Liver (tissue), 7 donors: ENCODE measurements at regions not wholly inside any gene's neighbourhood (a gene's known extent, or its start where the extent isn't known, plus 50 kb on each side); places are given as distances from the start of the nearest gene placed in this dataset.

Experiments
- DNase-seq: peaks from one replicate; pipeline ENCODE4 v3.0.0-alpha.2; 2017; ENCODE audit warnings: low spot score
- H3K27ac ChIP-seq, 2 donors: one replicate each; pipeline ENCODE4 v1.7.0; 2013; ENCODE audit warnings: inconsistent platforms in 2 of 2, low read length in 2 of 2, control low read depth in 1 of 2, low read depth in 1 of 2, mild to moderate bottlenecking in 1 of 2
- H3K27me3 ChIP-seq, 4 donors: one replicate each; pipeline versions ENCODE4 v1.6.1 to v1.7.0; 2013; ENCODE audit warnings: low read length in 3 of 4, inconsistent platforms in 1 of 4, mild to moderate bottlenecking in 1 of 4, moderate library complexity in 1 of 4; ENCODE audit not compliant: control insufficient read depth in 4 of 4, insufficient read depth in 4 of 4
- H3K36me3 ChIP-seq, 4 donors: one replicate each; pipeline versions ENCODE4 v1.6.1 to v1.7.0; 2013; ENCODE audit warnings: low read length in 3 of 4, mild to moderate bottlenecking in 3 of 4, low read depth in 1 of 4, moderate library complexity in 1 of 4; ENCODE audit not compliant: control insufficient read depth in 4 of 4, insufficient read depth in 3 of 4
- H3K4me1 ChIP-seq, 4 donors: one replicate each; pipeline versions ENCODE4 v1.6.1 to v1.7.0; 2013; ENCODE audit warnings: low read length in 3 of 4, mild to moderate bottlenecking in 3 of 4, moderate library complexity in 1 of 4; ENCODE audit not compliant: control insufficient read depth in 4 of 4, insufficient read depth in 4 of 4
- H3K4me3 ChIP-seq, 3 donors: one replicate each; pipeline versions ENCODE4 v1.6.1 to v1.7.0; 2013; ENCODE audit warnings: low read length in 3 of 3, control low read depth in 1 of 3, low read depth in 1 of 3, mild to moderate bottlenecking in 1 of 3
- H3K9ac ChIP-seq, 2 donors: one replicate each; pipeline ENCODE4 v1.7.0; 2013; ENCODE audit warnings: low read length in 2 of 2, mild to moderate bottlenecking in 2 of 2, moderate library complexity in 2 of 2, control low read depth in 1 of 2, low read depth in 1 of 2
- H3K9me3 ChIP-seq, 4 donors: one replicate each; pipeline versions ENCODE4 v1.6.1 to v1.7.0; 2013; ENCODE audit warnings: low read length in 3 of 4; ENCODE audit not compliant: control insufficient read depth in 4 of 4
- ATF3 ChIP-seq: IDR thresholded peaks from 2 replicates; pipeline ENCODE4 v1.6.1; 2016; ENCODE audit warnings: antibody characterized with exemption
- EGR1 ChIP-seq, 2 donors: IDR thresholded peaks; 2 replicates each; pipeline ENCODE4 v1.6.1; 2016 to 2018; ENCODE audit warnings: antibody characterized with exemption in 2 of 2, low read depth in 2 of 2
- FOXA1 ChIP-seq: IDR thresholded peaks from 2 replicates; pipeline ENCODE4 v1.6.1; 2016; ENCODE audit warnings: antibody characterized with exemption
- HNF4A ChIP-seq, 2 donors: conservative IDR thresholded peaks; 2 replicates each; pipeline ENCODE4 v1.6.1; 2016; ENCODE audit warnings: antibody characterized with exemption in 2 of 2, mild to moderate bottlenecking in 2 of 2
- HNF4G ChIP-seq: IDR thresholded peaks from 2 replicates; pipeline ENCODE4 v1.6.1; 2016; ENCODE audit warnings: antibody characterized with exemption
- MAX ChIP-seq: IDR thresholded peaks from 2 replicates; pipeline ENCODE4 v1.6.1; 2016; ENCODE audit warnings: antibody characterized with exemption
- NR2F2 ChIP-seq: IDR thresholded peaks from 2 replicates; pipeline ENCODE4 v1.6.1; 2016; ENCODE audit warnings: antibody characterized with exemption
- RAD21 ChIP-seq, 2 donors: IDR thresholded peaks; 2 replicates each; pipeline ENCODE4 v1.6.1; 2016; ENCODE audit warnings: antibody characterized with exemption in 2 of 2, mild to moderate bottlenecking in 2 of 2
- REST ChIP-seq: IDR thresholded peaks from 2 replicates; pipeline ENCODE4 v1.6.1; 2016; ENCODE audit warnings: antibody characterized with exemption, mild to moderate bottlenecking
- SP1 ChIP-seq: IDR thresholded peaks from 2 replicates; pipeline ENCODE4 v1.6.1; 2018; ENCODE audit warnings: antibody characterized with exemption, mild to moderate bottlenecking
- TAF1 ChIP-seq: conservative IDR thresholded peaks from 2 replicates; pipeline ENCODE4 v1.6.1; 2016; ENCODE audit warnings: antibody characterized with exemption, mild to moderate bottlenecking
- YY1 ChIP-seq: IDR thresholded peaks from 2 replicates; pipeline ENCODE4 v1.6.1; 2016; ENCODE audit warnings: antibody characterized with exemption, mild to moderate bottlenecking
- ZBTB33 ChIP-seq: IDR thresholded peaks from 2 replicates; pipeline ENCODE4 v1.6.1; 2016; ENCODE audit warnings: antibody characterized with exemption
- WGBS: extraction: QIAGEN DNeasy Blood & Tissue Kit; methylation state at CpG from one replicate; pipeline ENCODE4 v1.1.7; 2013; 5-methylcytosine and 5-hydroxymethylcytosine counted together
- donor health status: healthy.
- donor health status: healthy.
- donor health status: healthy.
- donor health status: healthy.

- Histone ChIP-seq H3K9me3 (no peaks in the 10 kb centered on the region), H3K27ac (no peak overlapping the region), H3K4me1 (no peaks in the 10 kb centered on the region), H3K4me3 (no peak overlapping the region), H3K36me3 (no peaks in the 10 kb centered on the region), H3K9ac (no peak overlapping the region), H3K27me3 (no peaks in the 10 kb centered on the region)
- no peak for DNase-seq
- WGBS, result 41% methylated on average over 1 of the region's 1 CpG
- TF ChIP-seq TAF1 (no peak), ZBTB33 (no peak), SP1 (no peak), EGR1 (IDR thresholded peaks at IDR 0.05; ENCODE audit: low read depth in 2 of 2) (no peak)
These were observed 87.4 kb downstream of the CYLC2 start for GRCh38 chr9:103082494-103082893.

- no peak overlapping the region for H3K27ac ChIP-seq
- H3K9ac ChIP-seq, result no peak overlapping the region
- TF ChIP-seq MAX (no peak), TAF1 (no peak), REST (no peak), FOXA1 (no peak), EGR1 (IDR thresholded peaks at IDR 0.05; ENCODE audit: low read depth in 2 of 2) (no peak), HNF4G (no peak), ATF3 (no peak), YY1 (no peak), HNF4A (conservative IDR thresholded peaks at IDR 0.05) (no peak), RAD21 (IDR thresholded peaks at IDR 0.05) (no peak)
- no peaks in the 10 kb centered on the region for H3K36me3 ChIP-seq
- no peaks in the 10 kb centered on the region for H3K27me3 ChIP-seq
- no peak overlapping the region for H3K4me3 ChIP-seq
- no peaks in the 10 kb centered on the region for H3K4me1 ChIP-seq
- 91% methylated on average over 1 of the region's 1 CpG for WGBS
- H3K9me3 ChIP-seq, result no peaks in the 10 kb centered on the region
- no peak for DNase-seq
These were observed 94.2 kb downstream of the CYLC2 start for GRCh38 chr9:103089357-103089756.

- no peaks in the 10 kb centered on the region for H3K36me3 ChIP-seq
- H3K4me3 ChIP-seq, result no peak overlapping the region
- H3K4me1 ChIP-seq, result no peaks in the 10 kb centered on the region
- DNase-seq, result no peak
- no peaks in the 10 kb centered on the region for H3K27me3 ChIP-seq
- H3K9ac ChIP-seq, result no peak overlapping the region
- no peak overlapping the region for H3K27ac ChIP-seq
- no peak for TF ChIP-seq NR2F2
- H3K9me3 ChIP-seq, result no peaks in the 10 kb centered on the region
- WGBS, result 83% methylated on average over 9 of the region's 9 CpGs
These were observed 109.0 kb downstream of the CYLC2 start for GRCh38 chr9:103104101-103104500.
